DND-41 (cell line): ENCODE measurements at regions not wholly inside any gene's neighbourhood (a gene's known extent, or its start where the extent isn't known, plus 50 kb on each side); places are given as distances from the start of the nearest gene placed in this dataset.

Source experiments
- ATAC-seq: fragments of 200-7000 bp; cut with Tn5 transposase; 3 replicates; pipeline ENCODE4 v1.9.1; 2021; ENCODE audit warnings: low read depth; ENCODE audit not compliant: insufficient read depth
- DNase-seq: peaks from one replicate; pipeline ENCODE4 v3.0.0-alpha.2; 2020
- H2AFZ ChIP-seq: 2 replicates; pipeline ENCODE4 v1.6.0; 2012; ENCODE audit warnings: low read depth, low read length
- H3K27ac ChIP-seq: 2 replicates; pipeline ENCODE4 v1.5.1; 2012; ENCODE audit warnings: low read length, inconsistent platforms
- H3K27me3 ChIP-seq: fragments of 200-600 bp; sonication (generic); 2 replicates; pipeline ENCODE4 v1.6.0; 2012; ENCODE audit warnings: low read length, mild to moderate bottlenecking, inconsistent platforms; ENCODE audit not compliant: insufficient read depth, poor library complexity
- H3K36me3 ChIP-seq: 2 replicates; pipeline ENCODE4 v1.5.1; 2012; ENCODE audit warnings: low read length, inconsistent platforms; ENCODE audit not compliant: insufficient read depth
- H3K4me1 ChIP-seq: 2 replicates; pipeline ENCODE4 v1.5.1; 2012; ENCODE audit warnings: mild to moderate bottlenecking, low read length; ENCODE audit not compliant: insufficient read depth
- H3K4me2 ChIP-seq: 2 replicates; pipeline ENCODE4 v1.6.0; 2012; ENCODE audit warnings: mild to moderate bottlenecking, moderate library complexity, low read length, inconsistent platforms; ENCODE audit not compliant: insufficient read depth
- H3K4me3 ChIP-seq, 2 experiments: fragments of 200-600 bp in 1 of 2; shearing (Covaris generic) in 1 of 2; 2 replicates each; pipeline ENCODE4 v1.5.1; 2012 to 2016; ENCODE audit warnings: inconsistent platforms in 2 of 2, low read length in 2 of 2, mild to moderate bottlenecking in 2 of 2, low read depth in 1 of 2, moderate library complexity in 1 of 2
- H3K79me2 ChIP-seq: 2 replicates; pipeline ENCODE4 v1.6.0; 2012; ENCODE audit warnings: low read length, inconsistent platforms; ENCODE audit not compliant: insufficient read depth
- H3K9ac ChIP-seq: 2 replicates; pipeline ENCODE4 v1.6.0; 2012; ENCODE audit warnings: low read depth, mild to moderate bottlenecking, inconsistent platforms, low read length, moderate library complexity
- H3K9me3 ChIP-seq: 2 replicates; pipeline ENCODE4 v1.5.1; 2012; ENCODE audit warnings: low read length, moderate library complexity, mild to moderate bottlenecking, inconsistent platforms; ENCODE audit not compliant: insufficient read depth, severe bottlenecking
- H4K20me1 ChIP-seq: 2 replicates; pipeline ENCODE4 v1.6.0; 2012; ENCODE audit warnings: low read length; ENCODE audit not compliant: insufficient read depth
- EZH2 ChIP-seq: IDR thresholded peaks from 3 replicates; pipeline ENCODE4 v1.6.1; 2012; ENCODE audit warnings: borderline replicate concordance, low read depth, mild to moderate bottlenecking, moderate library complexity, low read length, inconsistent platforms; ENCODE audit not compliant: severe bottlenecking
- TF ChIP-seq, protein P1 (sequence below): IDR thresholded peaks from 2 replicates; pipeline ENCODE4 v1.5.1; 2012; ENCODE audit warnings: borderline replicate concordance, low read length, moderate library complexity, mild to moderate bottlenecking; ENCODE audit not compliant: poor library complexity, severe bottlenecking; ENCODE audit errors: extremely low read depth

DNA sequence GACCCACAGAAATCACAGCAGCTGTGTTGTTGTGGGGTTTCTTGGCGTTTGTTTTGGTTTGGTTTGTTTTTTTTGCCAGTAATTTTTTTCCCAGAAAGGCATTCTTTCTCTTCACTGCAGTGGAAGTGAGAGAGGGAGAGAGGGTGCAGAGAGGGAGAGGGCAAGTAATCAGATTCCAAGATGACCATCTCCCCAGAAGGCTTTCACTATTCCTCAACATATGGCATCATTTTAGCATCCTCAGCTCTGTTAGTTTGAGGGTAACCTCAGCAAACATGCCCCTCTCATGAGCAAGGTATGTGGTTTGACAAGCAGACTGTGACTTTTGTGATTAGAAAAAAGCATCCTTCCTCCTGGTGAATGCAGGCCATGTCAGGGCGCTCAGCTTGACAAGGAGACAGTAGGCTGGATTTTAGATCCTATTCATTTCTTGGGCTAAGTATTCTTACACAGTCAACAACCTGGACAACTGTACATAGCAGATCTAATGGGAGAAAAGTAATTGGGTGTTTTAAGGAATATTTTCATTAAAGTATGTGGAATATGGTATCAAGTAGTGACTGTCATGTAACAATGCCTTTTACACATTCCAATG is 86.3 kb upstream of the PIK3CG start:
- no peak overlapping the region for H3K4me3 ChIP-seq
- ATAC-seq: no peak
- no peaks in the 10 kb centered on the region for H3K36me3 ChIP-seq
- no peak overlapping the region for H2AFZ ChIP-seq
- H3K9ac ChIP-seq: no peak overlapping the region
- H3K27ac ChIP-seq: no peak overlapping the region
- H3K9me3 ChIP-seq: no peaks in the 10 kb centered on the region
- no peak overlapping the region for H3K4me2 ChIP-seq
- no peaks in the 10 kb centered on the region for H3K27me3 ChIP-seq
- no peaks in the 10 kb centered on the region for H3K4me1 ChIP-seq
- no peaks in the 10 kb centered on the region for H3K79me2 ChIP-seq
- TF ChIP-seq EZH2: no peak
- TF ChIP-seq, protein P1, sequence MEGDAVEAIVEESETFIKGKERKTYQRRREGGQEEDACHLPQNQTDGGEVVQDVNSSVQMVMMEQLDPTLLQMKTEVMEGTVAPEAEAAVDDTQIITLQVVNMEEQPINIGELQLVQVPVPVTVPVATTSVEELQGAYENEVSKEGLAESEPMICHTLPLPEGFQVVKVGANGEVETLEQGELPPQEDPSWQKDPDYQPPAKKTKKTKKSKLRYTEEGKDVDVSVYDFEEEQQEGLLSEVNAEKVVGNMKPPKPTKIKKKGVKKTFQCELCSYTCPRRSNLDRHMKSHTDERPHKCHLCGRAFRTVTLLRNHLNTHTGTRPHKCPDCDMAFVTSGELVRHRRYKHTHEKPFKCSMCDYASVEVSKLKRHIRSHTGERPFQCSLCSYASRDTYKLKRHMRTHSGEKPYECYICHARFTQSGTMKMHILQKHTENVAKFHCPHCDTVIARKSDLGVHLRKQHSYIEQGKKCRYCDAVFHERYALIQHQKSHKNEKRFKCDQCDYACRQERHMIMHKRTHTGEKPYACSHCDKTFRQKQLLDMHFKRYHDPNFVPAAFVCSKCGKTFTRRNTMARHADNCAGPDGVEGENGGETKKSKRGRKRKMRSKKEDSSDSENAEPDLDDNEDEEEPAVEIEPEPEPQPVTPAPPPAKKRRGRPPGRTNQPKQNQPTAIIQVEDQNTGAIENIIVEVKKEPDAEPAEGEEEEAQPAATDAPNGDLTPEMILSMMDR: no peak
- no peaks in the 10 kb centered on the region for H4K20me1 ChIP-seq
- DNase-seq: no peak

DNA sequence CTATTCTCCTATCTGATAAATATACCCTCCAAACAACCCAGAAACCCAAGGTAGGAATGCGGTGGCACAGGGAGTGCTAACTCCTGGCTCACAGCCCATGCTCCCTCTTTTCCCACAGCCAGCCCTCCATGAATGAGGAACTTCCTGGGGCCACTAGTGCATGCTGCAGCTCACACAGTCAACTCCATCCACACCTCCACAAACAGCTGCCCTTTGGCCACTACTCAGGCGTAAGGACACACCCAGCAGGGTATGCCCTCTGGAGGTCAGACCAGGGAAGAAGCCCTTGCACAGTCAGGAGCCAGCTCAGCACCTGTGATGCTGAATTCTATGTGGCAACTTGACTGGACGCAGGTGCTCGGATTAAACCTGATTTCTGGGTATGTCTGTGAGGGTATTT is 85.2 kb upstream of the PIK3CG start:
- no peaks in the 10 kb centered on the region for H4K20me1 ChIP-seq
- H3K9ac ChIP-seq: no peak overlapping the region
- DNase-seq (no peak), ATAC-seq (peak; percentile 45; the same call in 1 of the 3 replicates)
- no peak overlapping the region for H3K27ac ChIP-seq
- no peaks in the 10 kb centered on the region for H3K79me2 ChIP-seq
- no peaks in the 10 kb centered on the region for H3K9me3 ChIP-seq
- no peak overlapping the region for H3K4me2 ChIP-seq
- no peaks in the 10 kb centered on the region for H3K36me3 ChIP-seq
- H3K4me3 ChIP-seq: no peak overlapping the region
- TF ChIP-seq EZH2: no peak
- TF ChIP-seq, protein P1: peak; percentile 30
- no peak overlapping the region for H2AFZ ChIP-seq
- no peaks in the 10 kb centered on the region for H3K27me3 ChIP-seq
- no peaks in the 10 kb centered on the region for H3K4me1 ChIP-seq

- no peaks in the 10 kb centered on the region for H3K36me3 ChIP-seq
- no peaks in the 10 kb centered on the region for H4K20me1 ChIP-seq
- H3K9ac ChIP-seq: no peak overlapping the region
- H3K4me3 ChIP-seq: no peak overlapping the region
- no peak for TF ChIP-seq EZH2
- TF ChIP-seq, protein P1: no peak
- ATAC-seq (no peak), DNase-seq (no peak)
- no peaks in the 10 kb centered on the region for H3K9me3 ChIP-seq
- no peak overlapping the region for H3K4me2 ChIP-seq
- H3K4me1 ChIP-seq: no peaks in the 10 kb centered on the region
- no peaks in the 10 kb centered on the region for H3K79me2 ChIP-seq
- H3K27ac ChIP-seq: no peak overlapping the region
- H2AFZ ChIP-seq: no peak overlapping the region
- H3K27me3 ChIP-seq: no peaks in the 10 kb centered on the region
These were observed 84.1 kb upstream of the PIK3CG start for GRCh38 chr7:106781007-106781406.
